GM21367 (cell line): ENCODE measurements at regions not wholly inside any gene's neighbourhood (a gene's known extent, or its start where the extent isn't known, plus 50 kb on each side); places are given as distances from the start of the nearest gene placed in this dataset.
A peak's percentile ranks its signal among the peaks of the same experiment; 100 is the strongest.

ENCODE experiments used
- ATAC-seq: cut with Tn5 transposase; IDR thresholded peaks from one replicate; pipeline ENCODE4 v1.9.1; 2021; ENCODE audit not compliant: unreplicated experiment

DNA sequence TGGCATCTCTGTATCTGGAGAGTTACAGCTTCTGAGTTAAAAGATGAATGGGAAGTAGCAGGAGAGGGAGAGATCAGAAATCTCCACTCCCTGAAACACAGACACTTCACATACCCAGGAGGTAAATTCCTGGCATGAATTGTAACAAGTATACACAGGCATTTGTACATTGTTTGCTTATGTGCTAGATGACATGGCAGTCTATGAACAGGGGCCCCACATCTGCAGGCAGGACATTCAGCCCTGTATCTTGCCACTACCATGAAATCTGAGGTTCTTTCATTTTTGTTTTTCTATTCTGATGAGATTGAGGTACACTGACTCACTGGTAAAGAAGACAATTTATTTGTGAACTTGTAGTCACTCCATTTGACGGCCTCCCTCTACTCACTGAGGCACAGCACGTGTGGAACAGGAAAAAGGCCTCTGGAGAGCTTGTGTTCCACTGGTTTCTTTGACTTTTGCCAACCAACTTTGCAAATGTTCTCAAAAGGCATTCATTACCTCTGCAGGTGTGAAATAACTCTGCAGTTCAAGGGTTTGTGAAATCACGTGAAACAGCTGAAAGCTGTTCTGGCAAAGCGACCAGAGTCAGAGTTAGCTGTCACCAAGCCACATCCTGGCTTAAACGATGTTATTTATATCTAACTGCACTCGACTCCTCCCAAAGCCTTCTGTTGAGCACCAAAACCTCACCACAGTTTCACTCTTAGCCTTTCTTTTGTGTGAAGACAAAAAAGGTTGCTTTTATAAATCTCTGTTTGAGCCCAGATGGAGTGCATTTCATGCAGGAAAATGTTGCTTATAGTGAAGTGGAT is 401.3 kb upstream of the CFAP20DC start:
- ATAC-seq, result peak; percentile 93

- no peak for ATAC-seq
Observed at GRCh38 chr3:59450437-59450836, 400.6 kb upstream of the CFAP20DC start.

GRCh38 chr3:59446775-59447465 is 397.1 kb upstream of the CFAP20DC start:
- no peak for ATAC-seq

DNA sequence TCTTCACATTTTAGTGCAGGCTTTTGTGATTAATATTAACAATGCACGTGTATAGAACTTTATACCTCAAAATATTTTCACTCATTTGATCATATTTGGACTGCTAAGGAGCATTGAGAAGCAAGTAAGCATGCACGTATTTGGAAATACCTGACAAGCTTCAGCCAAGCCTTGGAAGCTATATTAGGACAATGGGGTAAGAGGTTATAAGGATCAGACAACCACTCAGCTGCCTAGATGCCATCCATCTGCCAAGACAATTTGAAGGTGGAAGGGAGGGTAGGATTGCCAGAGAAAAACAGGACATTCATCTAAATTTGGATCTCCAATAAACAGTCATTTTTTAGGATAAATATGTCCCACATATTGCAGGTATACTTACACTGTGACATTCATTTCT is 394.9 kb upstream of the CFAP20DC start:
- ATAC-seq, result no peak

DNA sequence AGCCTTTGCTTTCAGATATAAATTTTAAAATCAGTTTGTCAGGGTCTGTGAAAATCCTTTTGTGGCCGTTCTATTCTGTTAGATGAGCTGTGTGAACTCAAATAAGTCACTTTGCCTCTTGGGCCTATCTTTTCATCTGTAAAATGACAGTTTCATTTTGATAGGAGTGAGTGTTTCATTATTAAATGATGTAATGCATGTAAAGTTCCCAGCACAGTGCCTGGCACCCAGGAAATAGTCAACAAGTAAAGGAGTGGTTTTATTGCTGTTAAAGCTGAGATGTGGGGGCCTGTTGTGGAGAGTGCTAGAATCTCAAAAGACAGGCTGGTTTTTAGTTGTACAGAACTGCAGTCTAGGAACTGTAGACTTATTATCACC is 394.5 kb upstream of the CFAP20DC start:
- no peak for ATAC-seq

GRCh38 chr3:59443618-59444293 is 393.9 kb upstream of the CFAP20DC start:
- no peak for ATAC-seq

- ATAC-seq, result no peak
Observed at GRCh38 chr3:59442046-59442445, 392.2 kb upstream of the CFAP20DC start.

GRCh38 chr3:59440285-59441028 is 390.6 kb upstream of the CFAP20DC start:
- ATAC-seq, result no peak

DNA sequence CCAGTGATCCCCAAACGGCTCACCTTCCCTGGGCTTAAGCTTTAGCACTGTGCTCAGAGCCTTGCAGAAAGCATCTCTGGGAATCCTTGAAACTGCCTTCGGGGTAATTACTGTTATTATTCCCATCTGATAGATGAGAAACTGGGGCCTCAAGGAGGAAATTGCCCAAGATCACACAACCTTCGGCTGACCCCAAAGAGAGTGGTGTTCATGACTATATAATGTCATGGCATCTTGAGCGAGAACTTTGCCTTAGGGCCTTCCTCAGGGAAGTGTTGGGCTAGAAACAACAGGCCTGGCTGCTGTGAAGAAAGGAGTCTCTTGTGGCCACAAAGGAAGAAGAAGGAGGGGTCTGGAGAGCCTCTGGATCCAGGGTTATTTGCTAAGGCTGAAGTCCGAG is 388.7 kb upstream of the CFAP20DC start:
- no peak for ATAC-seq

GRCh38 chr3:59436164-59436958 is 386.5 kb upstream of the CFAP20DC start:
- ATAC-seq, result no peak

- ATAC-seq, result no peak
Observed at GRCh38 chr3:59433546-59433945, 383.7 kb upstream of the CFAP20DC start.

DNA sequence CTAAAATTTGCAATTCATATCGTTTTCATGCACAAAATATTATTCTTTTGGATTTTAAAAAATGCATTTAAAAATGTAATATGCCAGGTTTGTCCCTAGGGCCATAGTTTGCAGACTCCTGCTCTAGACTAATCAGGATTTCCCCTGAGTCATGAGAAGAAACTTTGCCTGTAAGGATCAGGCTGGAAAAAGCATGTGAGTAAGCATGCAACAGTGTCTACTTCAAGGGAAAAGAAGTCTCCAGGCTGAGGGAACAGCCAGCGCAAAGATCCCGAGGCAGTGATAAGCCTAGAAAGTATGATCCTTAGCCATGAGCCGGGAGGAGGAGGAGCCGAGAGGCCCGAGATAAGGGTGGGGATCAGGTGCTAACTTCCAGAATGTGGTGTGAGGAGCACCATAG is 382.8 kb upstream of the CFAP20DC start:
- no peak for ATAC-seq

- ATAC-seq, result no peak
Observed at GRCh38 chr3:59430341-59430740, 380.5 kb upstream of the CFAP20DC start.

DNA sequence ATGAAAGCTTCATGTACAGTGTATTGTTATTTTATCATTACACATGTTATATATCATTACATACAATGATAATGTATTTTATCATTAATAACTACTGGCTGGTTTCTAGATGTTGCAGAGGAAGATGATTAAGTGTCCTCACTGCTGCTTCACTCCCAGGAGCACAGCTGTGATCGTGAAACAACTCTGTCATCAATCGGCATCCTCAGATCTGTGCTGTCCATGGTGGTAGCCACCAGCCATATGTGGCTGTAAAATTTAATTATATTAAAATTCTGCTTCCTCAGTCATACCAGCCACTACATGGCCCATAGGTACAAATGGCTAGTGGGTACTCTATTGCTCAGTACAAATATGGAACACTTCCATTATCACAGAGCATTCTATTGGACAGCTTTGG is 379.4 kb upstream of the CFAP20DC start:
- ATAC-seq, result no peak

- no peak for ATAC-seq
Observed at GRCh38 chr3:59426821-59427565, 377.2 kb upstream of the CFAP20DC start.

- peak; percentile 52 for ATAC-seq
Observed at GRCh38 chr3:59425942-59426341, 376.1 kb upstream of the CFAP20DC start.

DNA sequence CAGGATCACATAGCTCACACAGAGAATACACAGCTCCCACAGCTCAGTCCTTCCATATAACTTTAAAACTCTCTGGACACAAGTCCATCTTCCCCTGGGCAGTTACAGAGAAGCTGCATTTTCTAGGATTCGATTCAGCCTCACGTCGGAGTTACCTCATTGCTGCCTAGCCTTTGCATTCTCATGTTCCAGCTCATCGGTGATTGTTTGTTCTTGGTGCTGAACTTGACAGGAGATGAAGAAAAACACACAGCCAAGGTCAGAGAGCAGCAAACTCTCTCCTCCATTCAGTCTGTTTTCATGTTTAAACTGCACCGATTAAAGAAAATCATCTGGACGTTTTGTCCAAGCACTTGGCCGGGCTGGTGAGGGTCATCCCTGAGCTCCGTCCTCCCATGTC is 375.5 kb upstream of the CFAP20DC start:
- ATAC-seq, result no peak

GRCh38 chr3:59424268-59425010 is 374.6 kb upstream of the CFAP20DC start:
- ATAC-seq, result no peak

- ATAC-seq, result no peak
Observed at GRCh38 chr3:59423707-59424106, 373.9 kb upstream of the CFAP20DC start.
